ENCODE measurements at regions not wholly inside any gene's neighbourhood (a gene's known extent, or its start where the extent isn't known, plus 50 kb on each side); places are given as distances from the start of the nearest gene placed in this dataset.
"Not testable (repeated sequence)": the region's sequence is repeated elsewhere in the genome, so short reads cannot be mapped to it uniquely, and the experiment has no call there.

GRCh38 chr11:97009613-97010012, 619.8 kb downstream of the JRKL start:
- DNase-seq (ENCODE audit: low read depth) = no peak

- not testable (repeated sequence) for DNase-seq (ENCODE audit: low read depth)
These were observed 621.2 kb downstream of the JRKL start for GRCh38 chr11:97010997-97011396.

- DNase-seq (ENCODE audit: low read depth) = no peak
These were observed 625.5 kb downstream of the JRKL start for GRCh38 chr11:97015327-97015726.

GRCh38 chr11:97019305-97019704, 629.5 kb downstream of the JRKL start:
- no peak for DNase-seq (ENCODE audit: low read depth)

DNA sequence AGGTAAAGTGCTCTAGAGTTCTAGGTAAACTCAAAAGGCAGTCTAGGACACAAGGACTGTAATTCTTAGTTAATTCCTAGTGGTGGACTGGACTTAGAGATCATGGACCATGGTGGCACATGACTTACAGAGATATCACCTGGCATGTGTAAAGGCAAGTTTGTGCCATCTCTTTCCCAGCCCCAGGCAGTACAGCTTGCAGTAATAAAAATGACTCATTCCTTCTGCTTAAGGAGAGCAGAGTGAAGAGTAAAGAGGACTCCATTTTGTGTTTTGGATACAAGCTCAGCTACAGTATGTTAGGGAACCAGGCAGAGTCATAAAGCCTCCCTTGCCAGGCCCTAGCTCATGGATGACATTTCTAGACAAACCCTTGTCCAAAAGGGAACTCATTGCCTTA, 629.9 kb downstream of the JRKL start:
- no peak for DNase-seq (ENCODE audit: low read depth)

- DNase-seq (ENCODE audit: low read depth) = no peak
These were observed 633.1 kb downstream of the JRKL start for GRCh38 chr11:97022955-97023354.

DNA sequence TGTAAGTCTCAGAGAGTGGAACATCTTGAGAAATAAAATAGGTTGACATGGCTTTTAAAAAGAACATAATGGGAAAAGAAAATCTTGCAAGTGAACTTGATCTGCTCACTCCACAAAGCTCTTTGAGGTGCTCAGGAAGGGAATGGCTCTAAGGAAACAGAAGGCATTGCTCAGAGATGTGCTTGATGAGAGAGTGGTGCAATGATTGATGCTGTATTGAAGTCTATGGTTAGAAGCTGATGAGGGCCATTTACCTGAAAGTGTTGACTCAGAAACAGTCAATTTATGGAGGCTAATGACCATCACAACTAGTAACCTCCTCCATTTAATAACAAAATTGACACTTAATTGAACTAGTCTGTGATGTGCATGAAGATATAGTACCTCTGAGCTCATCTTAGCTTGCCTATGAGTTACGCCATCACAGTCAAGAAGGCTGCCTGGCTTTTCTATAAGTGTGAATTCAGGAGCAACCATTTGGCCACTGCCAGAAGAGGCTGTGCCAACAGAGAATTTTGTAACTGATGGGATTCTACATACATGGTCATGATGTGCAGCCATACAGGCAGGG, 639.1 kb downstream of the JRKL start:
- DNase-seq (ENCODE audit: low read depth) = no peak

DNA sequence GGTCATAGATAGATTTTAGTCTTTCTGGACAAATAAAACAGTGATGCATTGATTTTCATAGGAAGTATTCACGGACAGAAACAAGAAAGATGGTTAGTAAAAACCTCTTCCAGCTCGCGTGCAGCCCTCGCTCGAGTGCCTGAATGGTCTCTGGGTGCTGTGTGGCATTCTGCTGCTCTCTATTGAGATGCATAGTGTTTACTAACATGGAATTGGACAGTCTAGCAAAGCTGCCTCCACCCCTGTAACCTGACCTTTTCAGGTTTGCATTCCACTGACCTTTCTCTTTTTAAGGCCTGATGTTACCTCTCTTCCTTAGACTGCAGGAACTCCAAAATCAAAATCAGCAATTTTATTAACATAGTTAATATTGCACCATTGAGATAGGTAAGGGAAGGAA, 643.4 kb downstream of the JRKL start:
- DNase-seq (ENCODE audit: low read depth) = no peak

GRCh38 chr11:97048481-97048880, 658.7 kb downstream of the JRKL start:
- DNase-seq (ENCODE audit: low read depth) = no peak

DNA sequence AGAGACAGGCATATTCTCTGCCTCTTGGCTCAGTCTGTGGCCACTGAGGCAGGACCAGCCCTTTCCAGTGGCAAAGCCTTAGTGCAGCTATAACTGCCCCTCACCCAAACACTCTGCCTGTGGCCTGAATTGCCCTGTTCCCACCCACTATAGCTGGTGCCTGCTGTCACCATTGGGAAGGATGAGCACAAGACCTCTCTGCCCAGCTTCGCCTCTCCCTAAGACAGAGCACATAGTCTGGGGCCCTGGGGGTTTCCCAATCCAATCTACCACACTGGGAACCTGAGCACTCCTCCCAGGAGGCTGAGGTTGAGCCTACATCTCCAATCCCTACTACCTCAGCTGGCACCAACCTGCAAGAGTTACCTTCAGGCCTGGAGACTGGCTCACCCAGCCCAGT, 670.4 kb downstream of the JRKL start:
- DNase-seq (ENCODE audit: low read depth) = no peak

DNA sequence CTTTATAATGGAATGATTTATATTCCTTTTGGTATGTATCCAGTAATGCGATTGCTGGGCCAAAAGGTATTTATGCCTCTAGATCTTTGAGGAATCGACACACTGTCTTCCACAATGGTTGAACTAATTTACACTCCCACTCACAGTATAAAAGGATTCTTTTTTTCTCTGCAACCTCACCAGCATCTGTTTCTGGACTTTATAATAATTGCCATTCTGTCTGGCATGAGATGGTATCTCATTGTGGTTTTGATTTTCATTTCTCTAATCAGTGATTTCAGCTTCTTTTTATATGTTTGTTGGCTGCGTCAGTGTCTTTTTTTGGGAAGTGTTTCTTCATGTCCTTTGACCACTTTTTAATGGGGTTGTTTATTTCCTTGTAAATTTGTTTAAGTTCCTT, 679.3 kb downstream of the JRKL start:
- no peak for DNase-seq (ENCODE audit: low read depth)

DNA sequence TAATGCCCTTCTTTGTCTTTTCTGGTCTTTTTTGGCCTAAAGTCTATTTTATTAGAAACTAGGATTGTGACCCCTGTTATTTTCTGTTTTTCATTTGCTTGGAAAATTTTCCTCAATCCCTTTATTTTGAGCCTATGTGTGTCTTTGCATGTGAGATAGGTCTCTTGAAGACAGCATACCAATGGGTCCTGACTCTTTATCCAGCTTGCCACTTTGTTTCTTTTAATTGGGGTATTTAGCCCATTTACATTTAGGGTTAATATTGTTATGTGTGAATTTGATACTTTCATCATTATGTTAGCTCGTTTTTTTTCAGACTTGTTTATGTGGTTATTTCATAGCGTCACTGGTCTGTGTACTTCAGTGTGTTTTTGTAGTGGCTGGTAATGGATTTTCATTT, 682.6 kb downstream of the JRKL start:
- no peak for DNase-seq (ENCODE audit: low read depth)

DNA sequence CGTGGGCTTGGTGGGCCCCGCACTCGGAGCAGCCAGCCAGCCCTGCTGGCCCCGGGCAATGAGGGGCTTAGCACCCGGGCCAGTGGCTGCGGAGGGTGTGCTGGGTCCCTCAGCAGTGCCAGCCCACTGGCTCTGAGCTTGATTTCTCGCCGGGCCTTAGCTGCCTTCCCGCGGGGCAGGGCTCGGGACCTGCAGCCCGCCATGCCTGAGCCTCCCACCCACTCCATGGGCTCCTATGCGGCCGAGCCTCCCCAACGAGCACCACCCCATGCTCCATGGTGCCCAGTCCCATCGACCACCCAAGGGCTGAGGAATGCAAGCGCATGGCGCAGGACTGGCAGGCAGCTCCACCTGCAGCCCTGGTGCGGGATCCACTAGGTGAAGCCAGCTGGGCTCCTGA, 686.9 kb downstream of the JRKL start:
- DNase-seq (ENCODE audit: low read depth) = not testable (repeated sequence)

GRCh38 chr11:97078443-97078842, 688.6 kb downstream of the JRKL start:
- DNase-seq (ENCODE audit: low read depth) = no peak

DNA sequence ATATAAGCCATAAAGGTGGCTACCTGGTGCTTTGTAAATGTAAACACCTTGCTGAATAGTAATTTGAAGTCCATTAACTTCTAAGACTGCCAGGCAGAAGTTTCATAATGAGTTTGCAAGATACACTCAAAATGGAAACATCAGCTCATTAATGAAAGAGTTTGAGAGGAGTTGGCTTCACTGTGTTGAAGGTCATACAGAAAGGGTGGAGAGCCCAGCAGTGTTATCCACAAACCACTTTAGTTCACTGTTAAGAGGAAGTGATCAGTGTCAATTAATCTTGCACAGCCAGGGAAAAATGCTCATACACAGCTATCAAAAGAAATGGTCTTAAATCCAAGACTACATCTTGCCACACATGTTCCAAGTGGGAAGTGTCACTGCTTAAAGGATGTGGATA, 689.4 kb downstream of the JRKL start:
- no peak for DNase-seq (ENCODE audit: low read depth)

GRCh38 chr11:97087419-97087818, 697.6 kb downstream of the JRKL start:
- no peak for DNase-seq (ENCODE audit: low read depth)

GRCh38 chr11:97092823-97093222, 703.0 kb downstream of the JRKL start:
- no peak for DNase-seq (ENCODE audit: low read depth)

GRCh38 chr11:97102180-97102579, 712.4 kb downstream of the JRKL start:
- not testable (repeated sequence) for DNase-seq (ENCODE audit: low read depth)

DNA sequence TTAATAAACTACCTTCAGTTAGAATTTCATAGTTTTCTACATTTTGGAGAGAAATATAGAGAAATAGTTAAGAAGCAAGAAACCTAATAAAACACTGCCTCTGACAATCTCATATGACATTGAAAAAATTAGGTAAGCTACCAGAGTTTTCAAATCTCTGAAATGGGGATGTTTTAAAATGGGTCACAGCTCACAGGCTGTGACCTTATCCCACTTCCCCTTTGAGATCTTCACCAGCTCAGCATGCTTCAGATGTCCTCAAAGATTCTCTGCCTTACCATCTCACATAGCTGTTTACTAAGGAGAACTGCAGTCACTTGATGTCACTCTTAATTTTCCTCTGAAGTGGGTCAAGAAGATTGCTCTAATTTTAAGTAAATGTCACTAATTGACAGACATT, 717.8 kb downstream of the JRKL start:
- no peak for DNase-seq (ENCODE audit: low read depth)

DNA sequence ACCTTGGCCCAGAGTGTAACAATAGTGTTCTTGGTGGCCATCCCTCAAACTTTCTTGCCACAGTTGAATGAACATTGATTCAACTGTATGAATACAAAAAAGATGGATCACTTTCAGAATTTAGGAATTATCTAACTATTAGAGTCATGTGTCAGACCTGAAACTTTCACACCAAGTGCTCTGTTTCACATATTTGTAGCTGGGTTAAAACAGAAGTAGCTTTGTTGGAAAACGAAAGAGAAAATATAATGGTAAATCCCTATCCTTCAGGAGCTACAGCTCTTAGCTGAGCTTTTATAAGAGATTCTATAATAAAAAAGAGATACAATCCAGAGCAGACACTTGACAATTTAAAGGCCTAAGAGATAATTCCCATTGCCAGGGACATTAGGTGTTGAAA, 719.3 kb downstream of the JRKL start:
- DNase-seq (ENCODE audit: low read depth) = no peak

DNA sequence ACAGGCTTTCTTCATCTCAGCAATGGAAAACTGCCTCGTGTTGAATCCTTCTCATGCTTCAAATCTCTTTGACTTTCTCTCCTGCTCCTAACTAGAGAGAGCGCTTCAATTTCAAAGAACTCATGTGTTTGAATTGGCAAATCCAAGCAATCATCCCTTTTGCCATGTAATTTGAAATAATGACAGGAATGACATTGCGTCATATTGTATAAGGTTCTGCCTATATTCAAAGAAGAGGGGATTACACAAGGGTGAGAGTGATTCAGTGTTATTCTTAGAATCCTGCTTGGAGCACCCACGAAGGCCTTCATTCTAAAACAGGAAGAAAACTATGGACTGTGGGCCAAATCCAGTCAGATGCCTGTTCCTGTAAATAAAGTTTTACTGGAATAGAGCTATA, 720.6 kb downstream of the JRKL start:
- DNase-seq (ENCODE audit: low read depth) = no peak

DNA sequence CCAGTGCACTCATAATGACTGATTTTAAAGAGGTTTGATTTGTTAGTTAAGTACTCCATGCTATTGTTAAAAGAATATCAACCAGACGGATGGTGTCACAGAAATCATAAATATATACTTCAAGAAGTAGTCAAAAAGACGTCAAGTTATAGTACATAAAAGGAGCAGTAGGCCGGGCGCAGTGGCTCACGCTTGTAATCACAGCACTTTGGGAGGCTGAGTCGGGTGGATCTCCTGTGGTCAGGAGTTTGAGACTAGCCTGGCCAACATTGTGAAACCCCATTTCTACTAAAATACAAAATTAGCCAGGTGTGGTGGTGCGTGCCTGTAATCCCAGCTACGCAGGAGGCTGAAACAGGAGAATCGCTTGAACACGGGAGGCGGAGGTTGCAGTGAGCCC, 721.7 kb downstream of the JRKL start:
- no peak for DNase-seq (ENCODE audit: low read depth)

DNA sequence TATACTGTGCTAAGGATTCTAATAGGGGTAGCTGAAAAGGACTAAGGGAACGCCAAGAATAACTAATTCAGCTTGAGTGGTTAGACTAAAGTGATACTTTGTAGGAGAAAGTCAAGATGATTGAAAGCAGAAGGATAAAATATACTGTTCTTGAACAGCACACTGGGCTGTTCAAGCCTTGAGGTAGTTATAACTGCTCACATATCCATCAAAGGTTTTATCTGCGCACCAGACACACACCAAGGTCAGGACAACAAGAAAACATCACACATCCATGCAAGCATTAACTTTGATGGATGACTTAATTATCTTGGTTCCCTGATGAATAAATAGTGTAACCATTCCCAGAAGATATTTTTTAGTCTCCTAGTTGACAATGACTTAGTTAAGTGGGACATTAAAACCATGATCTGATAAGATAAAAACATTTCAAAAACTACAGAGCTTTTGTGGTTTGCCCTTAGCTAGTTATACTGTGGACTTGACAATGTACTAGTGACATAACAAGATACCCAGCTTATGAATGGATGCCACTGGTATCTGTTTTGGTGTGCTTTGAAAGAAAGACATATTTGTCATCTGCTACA, 728.9 kb downstream of the JRKL start:
- no peak for DNase-seq (ENCODE audit: low read depth)

- no peak for DNase-seq (ENCODE audit: low read depth)
These were observed 733.4 kb downstream of the JRKL start for GRCh38 chr11:97123237-97123636.
